Smooth muscle cell (in vitro differentiated cells): ENCODE measurements at regions not wholly inside any gene's neighbourhood (a gene's known extent, or its start where the extent isn't known, plus 50 kb on each side); places are given as distances from the start of the nearest gene placed in this dataset.

Experiments
- DNase-seq: peaks from one replicate; lab custom pipeline; 2025; ENCODE audit not compliant: unreplicated experiment; lab: John Stamatoyannopoulos, UW
- H2AFZ ChIP-seq: fragments of 200-600 bp; sonication (generic); 2 replicates; pipeline ENCODE4 v1.6.0; 2016; ENCODE audit warnings: antibody characterized with exemption, low read depth, mild to moderate bottlenecking
- H3F3A ChIP-seq: fragments of 200-600 bp; sonication (generic); 2 replicates; pipeline ENCODE4 v1.6.0; 2017; ENCODE audit warnings: antibody characterized with exemption, low read depth
- H3K27ac ChIP-seq: fragments of 200-600 bp; sonication (generic); 2 replicates; pipeline ENCODE4 v1.5.1; 2016; ENCODE audit warnings: low read depth, mild to moderate bottlenecking
- H3K27me3 ChIP-seq: fragments of 200-600 bp; sonication (generic); 2 replicates; pipeline ENCODE4 v1.6.1; 2016; ENCODE audit warnings: low read depth, mild to moderate bottlenecking
- H3K36me3 ChIP-seq: fragments of 200-600 bp; sonication (generic); 2 replicates; pipeline ENCODE4 v1.5.1; 2016; ENCODE audit warnings: low read depth
- H3K4me1 ChIP-seq: fragments of 200-600 bp; sonication (generic); 2 replicates; pipeline ENCODE4 v1.5.1; 2016; ENCODE audit warnings: low read depth
- H3K4me2 ChIP-seq: fragments of 200-600 bp; sonication (generic); 2 replicates; pipeline ENCODE4 v1.6.0; 2016; ENCODE audit warnings: mild to moderate bottlenecking
- H3K4me3 ChIP-seq: fragments of 200-600 bp; sonication (generic); 2 replicates; pipeline ENCODE4 v1.5.1; 2016; ENCODE audit warnings: mild to moderate bottlenecking
- H3K79me2 ChIP-seq: fragments of 200-600 bp; sonication (generic); 2 replicates; pipeline ENCODE4 v1.6.0; 2016; ENCODE audit warnings: low read depth, mild to moderate bottlenecking
- H3K9ac ChIP-seq: fragments of 200-600 bp; sonication (generic); 2 replicates; pipeline ENCODE4 v1.6.0; 2016; ENCODE audit warnings: low read depth
- H3K9me3 ChIP-seq: fragments of 200-600 bp; sonication (generic); replicated peaks from 2 replicates; pipeline ENCODE4 v1.5.1; 2016; ENCODE audit warnings: low read depth
- H4K20me1 ChIP-seq: fragments of 200-600 bp; sonication (generic); 2 replicates; pipeline ENCODE4 v1.6.0; 2016; ENCODE audit warnings: low read depth
- CTCF ChIP-seq: fragments of 200-600 bp; sonication (generic); IDR thresholded peaks from 2 replicates; pipeline ENCODE4 v1.5.1; 2017; ENCODE audit warnings: borderline replicate concordance, mild to moderate bottlenecking, antibody characterized with exemption; ENCODE audit not compliant: insufficient read depth, poor library complexity, severe bottlenecking
- WGBS: methylation state at CpG from one replicate; pipeline ENCODE4 v1.1.7; 2016; ENCODE audit warnings: low lambda C conversion rate; 5-methylcytosine and 5-hydroxymethylcytosine counted together

GRCh38 chr9:27802418-27802817 is 229.1 kb upstream of the C9orf72 start:
- H2AFZ ChIP-seq = no peak overlapping the region
- no peak overlapping the region for H3K27ac ChIP-seq
- no peak for TF ChIP-seq CTCF
- H3K9me3 ChIP-seq = no peaks in the 10 kb centered on the region
- no peaks in the 10 kb centered on the region for H3K27me3 ChIP-seq
- no peak for DNase-seq
- 97% methylated on average over 3 of the region's 3 CpGs for WGBS
- H3K9ac ChIP-seq = no peak overlapping the region
- no peaks in the 10 kb centered on the region for H3F3A ChIP-seq
- H3K4me1 ChIP-seq = no peaks in the 10 kb centered on the region
- no peak overlapping the region for H3K4me3 ChIP-seq
- H3K4me2 ChIP-seq = no peak overlapping the region
- H3K36me3 ChIP-seq = no peaks in the 10 kb centered on the region
- H3K79me2 ChIP-seq = no peaks in the 10 kb centered on the region
- H4K20me1 ChIP-seq = no peaks in the 10 kb centered on the region

GRCh38 chr9:27808864-27809263 is 235.6 kb upstream of the C9orf72 start:
- Histone ChIP-seq H4K20me1 (no peaks in the 10 kb centered on the region), H3K4me3 (no peak overlapping the region), H3K4me1 (no peaks in the 10 kb centered on the region), H3K79me2 (no peaks in the 10 kb centered on the region), H3K9ac (no peak overlapping the region), H3K27me3 (no peaks in the 10 kb centered on the region), H3K4me2 (no peak overlapping the region), H3K27ac (no peak overlapping the region), H3F3A (no peaks in the 10 kb centered on the region), H3K9me3 (no peaks in the 10 kb centered on the region), H2AFZ (no peak overlapping the region), H3K36me3 (no peaks in the 10 kb centered on the region)
- DNase-seq = no peak
- no peak for TF ChIP-seq CTCF
- WGBS = 90% methylated on average over 4 of the region's 4 CpGs

GRCh38 chr9:27817747-27818146 is 244.5 kb upstream of the C9orf72 start:
- H3K4me1 ChIP-seq = no peaks in the 10 kb centered on the region
- no peaks in the 10 kb centered on the region for H3K36me3 ChIP-seq
- DNase-seq = no peak
- H3K9ac ChIP-seq = no peak overlapping the region
- H3K9me3 ChIP-seq = no peaks in the 10 kb centered on the region
- no peak for TF ChIP-seq CTCF
- H3K27me3 ChIP-seq = no peaks in the 10 kb centered on the region
- H3K4me3 ChIP-seq = no peak overlapping the region
- 94% methylated on average over 3 of the region's 3 CpGs for WGBS
- H4K20me1 ChIP-seq = no peaks in the 10 kb centered on the region
- H3F3A ChIP-seq = no peaks in the 10 kb centered on the region
- no peak overlapping the region for H2AFZ ChIP-seq
- no peak overlapping the region for H3K27ac ChIP-seq
- no peaks in the 10 kb centered on the region for H3K79me2 ChIP-seq
- no peak overlapping the region for H3K4me2 ChIP-seq

GRCh38 chr9:27818348-27818747 is 245.1 kb upstream of the C9orf72 start:
- H3F3A ChIP-seq = no peaks in the 10 kb centered on the region
- H3K79me2 ChIP-seq = no peaks in the 10 kb centered on the region
- H2AFZ ChIP-seq = no peak overlapping the region
- H3K4me2 ChIP-seq = no peak overlapping the region
- H3K4me3 ChIP-seq = no peak overlapping the region
- no peaks in the 10 kb centered on the region for H3K4me1 ChIP-seq
- H4K20me1 ChIP-seq = no peaks in the 10 kb centered on the region
- no peaks in the 10 kb centered on the region for H3K9me3 ChIP-seq
- TF ChIP-seq CTCF = no peak
- no peaks in the 10 kb centered on the region for H3K36me3 ChIP-seq
- no peak overlapping the region for H3K9ac ChIP-seq
- 93% methylated on average over 7 of the region's 7 CpGs for WGBS
- H3K27me3 ChIP-seq = no peaks in the 10 kb centered on the region
- no peak for DNase-seq
- H3K27ac ChIP-seq = no peak overlapping the region
